ENCODE measurements at regions not wholly inside any gene's neighbourhood (a gene's known extent, or its start where the extent isn't known, plus 50 kb on each side); places are given as distances from the start of the nearest gene placed in this dataset.

GRCh38 chr1:221635305-221635704, 106.6 kb downstream of the DUSP10 start:
- no peak for TF ChIP-seq POLR2A (IDR thresholded peaks at IDR 0.05)
- no peak for TF ChIP-seq CTCF (IDR thresholded peaks at IDR 0.05)
